PC-3 (cell line): ENCODE measurements at regions not wholly inside any gene's neighbourhood (a gene's known extent, or its start where the extent isn't known, plus 50 kb on each side); places are given as distances from the start of the nearest gene placed in this dataset.
"Not testable (repeated sequence)": the region's sequence is repeated elsewhere in the genome, so short reads cannot be mapped to it uniquely, and the experiment has no call there.

Experiments used
- ATAC-seq: fragments of 200-7000 bp; cut with Tn5 transposase; 2 replicates; pipeline ENCODE4 v1.9.1; 2020; ENCODE audit warnings: mild to moderate bottlenecking, moderate library complexity
- BruUV-seq: library from RNA; stranded (reverse); fragments of 400-500 nt; replicated peaks from 2 replicates; lab custom pipeline; 2021; lab: Mats Ljungman, UMichigan
- CTCF ChIA-PET: fragments of 300-600 bp; sonication (Branson Sonifier 250); formaldehyde crosslinking; loops from one replicate; lab custom pipeline; 2022; ENCODE audit warnings: antibody characterized with exemption; lab: Charles Lee
- POLR2A ChIA-PET: fragments of 300-600 bp; sonication (Branson Sonifier 250); formaldehyde crosslinking; loops from one replicate; lab custom pipeline; 2022; ENCODE audit warnings: antibody characterized with exemption; ENCODE audit not compliant: unreplicated experiment; lab: Charles Lee
- DNase-seq: peaks from one replicate; pipeline ENCODE4 v3.0.0-alpha.2; 2015
- H2AFZ ChIP-seq: fragments of 300-600 bp; sonication (generic); 2 replicates; pipeline ENCODE4 v1.6.0; 2016; ENCODE audit warnings: antibody characterized with exemption, low read length
- H3F3A ChIP-seq: fragments of 300-600 bp; sonication (generic); one replicate; pipeline ENCODE4 v1.6.0; 2017; ENCODE audit warnings: antibody characterized with exemption, low read length, control low read depth, mild to moderate bottlenecking; ENCODE audit not compliant: unreplicated experiment
- H3K27ac ChIP-seq: fragments of 300-600 bp; sonication (generic); 2 replicates; pipeline ENCODE4 v1.5.1; 2016; ENCODE audit warnings: mild to moderate bottlenecking, low read length
- H3K27me3 ChIP-seq: fragments of 300-600 bp; sonication (generic); 2 replicates; pipeline ENCODE4 v1.6.1; 2016; ENCODE audit warnings: low read length, mixed read lengths
- H3K36me3 ChIP-seq: fragments of 300-600 bp; sonication (generic); 2 replicates; pipeline ENCODE4 v1.6.1; 2016; ENCODE audit warnings: low read depth, mixed run types, low read length, mixed read lengths
- H3K4me1 ChIP-seq: fragments of 300-600 bp; sonication (generic); 2 replicates; pipeline ENCODE4 v1.5.1; 2016; ENCODE audit warnings: low read length; ENCODE audit not compliant: insufficient read depth
- H3K4me2 ChIP-seq: fragments of 300-600 bp; sonication (generic); 2 replicates; pipeline ENCODE4 v1.6.0; 2016; ENCODE audit warnings: low read length
- H3K4me3 ChIP-seq: fragments of 300-600 bp; sonication (generic); 2 replicates; pipeline ENCODE4 v1.5.1; 2016; ENCODE audit warnings: mild to moderate bottlenecking, low read length, mixed read lengths
- H3K79me2 ChIP-seq: fragments of 300-600 bp; sonication (generic); 2 replicates; pipeline ENCODE4 v1.6.1; 2017; ENCODE audit warnings: low read length, mixed read lengths
- H3K9ac ChIP-seq: fragments of 300-600 bp; sonication (generic); 2 replicates; pipeline ENCODE4 v1.6.0; 2016; ENCODE audit warnings: mild to moderate bottlenecking, low read length
- H3K9me2 ChIP-seq: fragments of 300-600 bp; sonication (generic); replicated peaks from 2 replicates; pipeline ENCODE4 v1.6.1; 2016; ENCODE audit warnings: mixed run types, low read length, mixed read lengths
- H3K9me3 ChIP-seq: fragments of 300-600 bp; sonication (generic); 2 replicates; pipeline ENCODE4 v1.6.1; 2016; ENCODE audit warnings: low read length, mixed read lengths
- H4K20me1 ChIP-seq: fragments of 300-600 bp; sonication (generic); 2 replicates; pipeline ENCODE4 v1.6.1; 2016; ENCODE audit warnings: low read length, mixed read lengths
- CTCF ChIP-seq: fragments of 300-600 bp; sonication (generic); conservative IDR thresholded peaks from 2 replicates; pipeline ENCODE4 v1.5.1; 2017; ENCODE audit warnings: antibody characterized with exemption, low read depth, mild to moderate bottlenecking, low read length
- EZH2phosphoT487 ChIP-seq: fragments of 300-600 bp; sonication (generic); IDR thresholded peaks from 2 replicates; pipeline ENCODE4 v1.6.1; 2018; ENCODE audit warnings: mild to moderate bottlenecking, antibody characterized with exemption, low read length, borderline replicate concordance
- intact Hi-C: fragments of 100-400 bp; cut with micrococcal nuclease; formaldehyde crosslinking; loops from 2 replicates; pipeline ENCODE4 v1.9.0; 2023

- H3K4me1 ChIP-seq = no peaks in the 10 kb centered on the region
- H3K27me3 ChIP-seq = no peaks in the 10 kb centered on the region
- no peak for ATAC-seq
- no peak overlapping the region for H3K4me2 ChIP-seq
- ChIA-PET POLR2A (no interaction called here), CTCF (no interaction called here)
- H3F3A ChIP-seq = no peaks in the 10 kb centered on the region
- no peaks in the 10 kb centered on the region for H3K36me3 ChIP-seq
- no peak overlapping the region for H3K27ac ChIP-seq
- no peak overlapping the region for H2AFZ ChIP-seq
- no peaks in the 10 kb centered on the region for H3K9me3 ChIP-seq
- H3K9ac ChIP-seq = no peak overlapping the region
- DNase-seq = no peak
- intact Hi-C loops = no loop called here
- no peaks in the 10 kb centered on the region for H3K9me2 ChIP-seq
- no peaks in the 10 kb centered on the region for H3K79me2 ChIP-seq
- no peaks in the 10 kb centered on the region for H4K20me1 ChIP-seq
- BruUV-seq = no TSS peak
- no peak overlapping the region for H3K4me3 ChIP-seq
- no peak for TF ChIP-seq CTCF
- no peak for TF ChIP-seq EZH2phosphoT487
These were observed 99.5 kb downstream of the POLR2M start for GRCh38 chr15:57806003-57806402.

GRCh38 chr15:57809285-57809684 lies 102.8 kb downstream of the POLR2M start:
- H3K27ac ChIP-seq, H3K9ac ChIP-seq, H3K4me2 ChIP-seq, H3K36me3 ChIP-seq, intact Hi-C loops, H3K9me2 ChIP-seq, H3K79me2 ChIP-seq, CTCF ChIA-PET, H2AFZ ChIP-seq, DNase-seq, POLR2A ChIA-PET, H3K9me3 ChIP-seq, H3K4me3 ChIP-seq, H3F3A ChIP-seq, H4K20me1 ChIP-seq, ATAC-seq, H3K27me3 ChIP-seq, BruUV-seq, H3K4me1 ChIP-seq: not testable (repeated sequence)

- intact Hi-C loops = no loop called here
- H3K79me2 ChIP-seq = no peaks in the 10 kb centered on the region
- H3K4me2 ChIP-seq = no peak overlapping the region
- H3K4me1 ChIP-seq = no peaks in the 10 kb centered on the region
- no peak overlapping the region for H3K4me3 ChIP-seq
- no peak overlapping the region for H3K27ac ChIP-seq
- H3K9me2 ChIP-seq = no peaks in the 10 kb centered on the region
- H4K20me1 ChIP-seq = no peaks in the 10 kb centered on the region
- DNase-seq = no peak
- TF ChIP-seq CTCF = no peak
- no peak for TF ChIP-seq EZH2phosphoT487
- no peak for ATAC-seq
- no peak overlapping the region for H3K9ac ChIP-seq
- H3K9me3 ChIP-seq = no peaks in the 10 kb centered on the region
- H3K36me3 ChIP-seq = no peaks in the 10 kb centered on the region
- H3F3A ChIP-seq = no peaks in the 10 kb centered on the region
- peaks cover 33% of the 10 kb centered on the region for H3K27me3 ChIP-seq
- ChIA-PET POLR2A (no interaction called here), CTCF (no interaction called here)
- no TSS peak for BruUV-seq
- H2AFZ ChIP-seq = no peak overlapping the region
These were observed 110.1 kb downstream of the POLR2M start for GRCh38 chr15:57816599-57816998.
